Left lung (tissue), 4 donors: ENCODE measurements at regions not wholly inside any gene's neighbourhood (a gene's known extent, or its start where the extent isn't known, plus 50 kb on each side); places are given as distances from the start of the nearest gene placed in this dataset.

Source experiments
- ATAC-seq: fragments of 200-7000 bp; cut with Tn5 transposase; one replicate; pipeline ENCODE4 v1.9.1; 2020; ENCODE audit warnings: moderate library complexity
- DNase-seq, 4 donors: peaks; one replicate each; pipeline ENCODE4 v3.0.0-alpha.2; 2013 to 2020
- H3K27ac ChIP-seq, 2 donors: fragments of 200-600 bp; sonication (generic) in 1 of 2; one replicate each; pipeline versions ENCODE4 v1.5.0 to v1.8.0; 2020 to 2021
- H3K27me3 ChIP-seq, 2 donors: fragments of 200-600 bp; sonication (generic) in 1 of 2; one replicate each; pipeline versions ENCODE4 v1.5.0 to v1.8.0; 2020 to 2021
- H3K36me3 ChIP-seq, 2 donors: fragments of 200-600 bp; sonication (generic) in 1 of 2; one replicate each; pipeline versions ENCODE4 v1.5.0 to v1.8.0; 2020 to 2021
- H3K4me1 ChIP-seq, 2 donors: fragments of 200-600 bp; one replicate each; pipeline ENCODE4 v1.8.0; 2021
- H3K4me3 ChIP-seq, 2 donors: fragments of 200-600 bp; sonication (generic) in 1 of 2; one replicate each; pipeline versions ENCODE4 v1.5.0 to v1.8.0; 2020 to 2021; ENCODE audit warnings: mild to moderate bottlenecking in 1 of 2
- H3K9me3 ChIP-seq, 2 donors: fragments of 200-600 bp; sonication (generic) in 1 of 2; one replicate each; pipeline versions ENCODE4 v1.5.0 to v1.8.0; 2020 to 2021
- intact Hi-C, 2 donors: fragments of 100-400 bp; cut with DNase I; formaldehyde crosslinking; loops; one replicate each; pipeline versions ENCODE4 v1.11.2 to v1.14.2; 2022
- TF ChIP-seq, protein P1 (sequence below), 2 donors: fragments of 200-600 bp; sonication (generic) in 1 of 2; IDR thresholded peaks; one replicate each; pipeline versions ENCODE4 v1.5.0 to v1.8.0; 2021; ENCODE audit warnings: antibody characterized with exemption in 2 of 2
- donor health status: DM: no; HTN: yes; CAD: no.
- donor health status: DM: no; HTN: no; CAD: no.

DNA sequence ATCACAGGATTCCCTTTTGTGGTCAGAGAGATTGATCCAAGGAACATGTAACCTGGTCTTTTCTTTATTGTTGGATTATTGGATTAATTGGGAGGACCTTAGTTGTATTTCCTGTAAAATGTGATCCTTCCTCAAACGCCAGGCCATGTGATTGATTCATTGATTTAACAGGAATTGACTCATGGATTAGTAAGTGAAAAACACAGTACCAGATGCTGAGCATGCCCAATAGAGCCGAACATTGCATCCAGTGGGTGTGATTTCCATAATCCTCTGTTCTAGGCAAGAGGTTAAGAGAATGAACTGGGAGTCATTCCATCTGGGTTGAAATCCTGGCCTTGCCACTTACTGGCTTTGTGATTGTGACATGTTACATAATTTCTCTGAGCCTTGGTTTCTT is 522.3 kb downstream of the MAT2B start:
- no peaks in the 10 kb centered on the region for H3K9me3 ChIP-seq
- no peak overlapping the region for H3K4me3 ChIP-seq
- ATAC-seq = no peak
- TF ChIP-seq, protein P1, sequence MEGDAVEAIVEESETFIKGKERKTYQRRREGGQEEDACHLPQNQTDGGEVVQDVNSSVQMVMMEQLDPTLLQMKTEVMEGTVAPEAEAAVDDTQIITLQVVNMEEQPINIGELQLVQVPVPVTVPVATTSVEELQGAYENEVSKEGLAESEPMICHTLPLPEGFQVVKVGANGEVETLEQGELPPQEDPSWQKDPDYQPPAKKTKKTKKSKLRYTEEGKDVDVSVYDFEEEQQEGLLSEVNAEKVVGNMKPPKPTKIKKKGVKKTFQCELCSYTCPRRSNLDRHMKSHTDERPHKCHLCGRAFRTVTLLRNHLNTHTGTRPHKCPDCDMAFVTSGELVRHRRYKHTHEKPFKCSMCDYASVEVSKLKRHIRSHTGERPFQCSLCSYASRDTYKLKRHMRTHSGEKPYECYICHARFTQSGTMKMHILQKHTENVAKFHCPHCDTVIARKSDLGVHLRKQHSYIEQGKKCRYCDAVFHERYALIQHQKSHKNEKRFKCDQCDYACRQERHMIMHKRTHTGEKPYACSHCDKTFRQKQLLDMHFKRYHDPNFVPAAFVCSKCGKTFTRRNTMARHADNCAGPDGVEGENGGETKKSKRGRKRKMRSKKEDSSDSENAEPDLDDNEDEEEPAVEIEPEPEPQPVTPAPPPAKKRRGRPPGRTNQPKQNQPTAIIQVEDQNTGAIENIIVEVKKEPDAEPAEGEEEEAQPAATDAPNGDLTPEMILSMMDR (IDR thresholded peaks at IDR 0.05) = no peak
- intact Hi-C loops = no loop called here
- H3K36me3 ChIP-seq = no peaks in the 10 kb centered on the region
- H3K4me1 ChIP-seq = no peaks in the 10 kb centered on the region
- no peak overlapping the region for H3K27ac ChIP-seq
- H3K27me3 ChIP-seq = no peaks in the 10 kb centered on the region
- DNase-seq = no peak

DNA sequence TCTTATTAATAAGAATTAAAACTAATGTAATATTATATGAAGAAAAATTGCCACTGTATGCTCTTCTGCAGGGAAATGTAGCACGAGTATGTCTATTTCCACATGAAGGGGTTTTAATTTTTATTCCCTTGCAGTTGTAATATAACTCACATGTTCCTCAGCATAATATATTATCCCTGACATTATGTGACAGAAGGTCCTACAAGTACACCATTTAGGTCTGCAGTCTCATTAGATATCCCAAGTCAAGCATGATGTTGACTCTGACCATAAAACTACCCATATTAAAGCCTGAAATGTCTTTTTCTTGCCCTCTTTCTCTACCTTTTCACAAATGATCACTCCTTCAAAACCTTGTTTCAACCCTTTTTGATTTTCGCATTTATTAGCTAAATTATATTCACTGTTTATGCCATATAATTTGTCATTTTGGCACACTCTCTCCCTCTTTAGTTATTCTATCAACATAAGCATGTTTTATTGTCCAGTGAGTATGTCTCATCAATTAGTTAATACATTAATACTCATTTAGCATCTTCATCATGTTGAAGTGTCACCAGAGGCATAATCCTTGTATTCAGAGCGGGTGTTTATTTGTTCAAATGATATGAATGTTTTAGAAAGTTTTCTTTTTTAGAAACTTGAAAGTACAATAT is 532.8 kb downstream of the MAT2B start:
- no peaks in the 10 kb centered on the region for H3K4me1 ChIP-seq
- DNase-seq = no peak
- no peak for ATAC-seq
- H3K27ac ChIP-seq = no peak overlapping the region
- no peak overlapping the region for H3K4me3 ChIP-seq
- H3K27me3 ChIP-seq = no peaks in the 10 kb centered on the region
- no peaks in the 10 kb centered on the region for H3K36me3 ChIP-seq
- TF ChIP-seq, protein P1 (IDR thresholded peaks at IDR 0.05) = no peak
- no peaks in the 10 kb centered on the region for H3K9me3 ChIP-seq
- intact Hi-C loops = no loop called here

DNA sequence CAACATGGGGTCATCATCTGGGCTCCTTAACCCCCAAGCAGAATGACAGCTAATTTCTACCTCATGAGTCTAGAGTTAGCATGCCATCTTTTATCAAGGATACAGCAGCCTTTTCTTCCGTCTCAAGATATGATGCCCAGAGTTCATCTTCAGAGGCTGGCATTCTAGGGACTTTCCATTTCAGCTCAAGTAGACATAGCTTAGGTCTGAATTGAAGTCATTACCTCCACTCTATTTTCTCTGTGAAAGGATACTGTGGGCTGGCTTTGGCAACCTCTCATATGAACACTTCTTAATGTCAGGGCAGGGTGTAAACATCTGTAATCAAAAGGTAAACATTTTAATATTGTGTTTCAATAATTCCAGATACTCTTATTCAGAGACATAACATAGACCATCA is 535.7 kb downstream of the MAT2B start:
- TF ChIP-seq, protein P1 (IDR thresholded peaks at IDR 0.05) = no peak
- H3K4me3 ChIP-seq = no peak overlapping the region
- no peak overlapping the region for H3K27ac ChIP-seq

DNA sequence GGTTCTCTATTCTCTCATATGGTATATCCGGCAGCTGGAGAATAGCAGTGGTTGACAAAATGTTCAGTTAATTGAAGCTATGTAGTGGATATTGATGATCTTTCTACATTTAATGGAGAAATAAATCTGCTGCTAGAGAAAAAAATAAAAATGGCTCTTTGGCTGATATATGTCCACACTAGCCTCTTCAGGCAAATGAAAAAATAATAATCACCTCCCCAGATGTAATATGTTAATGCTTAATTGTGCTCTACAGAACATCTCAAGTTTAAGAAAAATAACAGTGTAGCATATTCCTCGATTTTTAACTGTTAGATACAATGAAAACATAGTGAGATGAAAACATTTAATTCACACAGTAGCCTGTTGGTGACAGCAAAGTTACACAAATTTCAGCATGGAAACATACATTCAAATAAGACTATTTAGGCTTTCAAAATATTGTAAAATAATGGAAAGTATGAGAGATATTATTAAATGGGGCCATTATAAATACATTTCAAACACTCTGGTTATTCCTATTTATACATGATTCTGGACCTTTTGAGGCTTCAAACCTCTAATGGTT is 543.0 kb downstream of the MAT2B start:
- intact Hi-C loops = no loop called here
- Histone ChIP-seq H3K27me3 (no peaks in the 10 kb centered on the region), H3K36me3 (no peaks in the 10 kb centered on the region), H3K9me3 (no peaks in the 10 kb centered on the region), H3K27ac (no peak overlapping the region), H3K4me1 (no peaks in the 10 kb centered on the region), H3K4me3 (no peak overlapping the region)
- TF ChIP-seq, protein P1 (IDR thresholded peaks at IDR 0.05) = no peak
- ATAC-seq (no peak), DNase-seq (peak in 1 of 4 donors; percentile 32)

More for the DNA sequence above, 535.7 kb downstream of the MAT2B start:
- Histone ChIP-seq H3K27me3 (no peaks in the 10 kb centered on the region), H3K36me3 (no peaks in the 10 kb centered on the region), H3K9me3 (no peaks in the 10 kb centered on the region), H3K4me1 (no peaks in the 10 kb centered on the region)
- ATAC-seq (no peak), DNase-seq (no peak)
- intact Hi-C loops = no loop called here

DNA sequence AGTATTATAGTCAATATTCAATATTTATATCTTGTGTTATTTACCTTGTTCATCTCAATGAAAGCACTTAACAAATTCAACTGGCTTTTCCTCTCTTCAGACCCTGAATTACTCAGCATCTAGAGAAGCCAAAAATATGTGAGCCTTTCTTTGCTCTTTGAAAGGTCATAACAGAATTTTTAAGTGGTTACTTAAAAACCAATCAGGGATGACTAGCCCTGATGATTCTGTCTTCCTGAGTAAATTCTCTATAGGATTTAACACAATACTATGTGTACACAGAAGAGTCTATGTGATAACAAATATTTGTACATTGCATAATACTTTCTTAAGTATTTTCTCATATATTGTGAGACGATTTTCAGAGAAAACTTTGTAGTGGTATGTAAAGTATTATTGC is 546.3 kb downstream of the MAT2B start:
- Histone ChIP-seq H3K27ac (no peak overlapping the region), H3K9me3 (no peaks in the 10 kb centered on the region), H3K4me1 (no peaks in the 10 kb centered on the region), H3K36me3 (no peaks in the 10 kb centered on the region), H3K4me3 (no peak overlapping the region), H3K27me3 (no peaks in the 10 kb centered on the region)
- intact Hi-C loops = no loop called here
- DNase-seq (no peak), ATAC-seq (no peak)
- TF ChIP-seq, protein P1 (IDR thresholded peaks at IDR 0.05) = no peak
